ENCODE measurements at regions not wholly inside any gene's neighbourhood (a gene's known extent, or its start where the extent isn't known, plus 50 kb on each side); places are given as distances from the start of the nearest gene placed in this dataset.
"Not testable (repeated sequence)": the region's sequence is repeated elsewhere in the genome, so short reads cannot be mapped to it uniquely, and the experiment has no call there.

- H3K27me3 Mint-ChIP-seq (ENCODE audit: low read depth in 3 of 3), result peaks cover 3 to 6% (median 3%) of the 10 kb centered on the region in 3 donors
- no peaks in the 10 kb centered on the region for H3K9me3 Mint-ChIP-seq
- H3K4me1 Mint-ChIP-seq, result peaks cover 2 to 28% of the 10 kb centered on the region in 2 donors
- no peak overlapping the region for H3K4me3 Mint-ChIP-seq
- no peaks in the 10 kb centered on the region for H3K36me3 Mint-ChIP-seq
- DNase-seq, result no peak
- H3K27ac Mint-ChIP-seq, result peak overlapping the region in 2 of 6 donors; percentile 37 to 45
These were observed 227.5 kb upstream of the MYLIP start for GRCh38 chr6:15901141-15902115.

GRCh38 chr6:15898693-15899092 lies 230.2 kb upstream of the MYLIP start:
- Mint-ChIP-seq H3K4me3 (no peak overlapping the region), H3K9me3 (no peaks in the 10 kb centered on the region), H3K27ac (no peak overlapping the region), H3K27me3 (ENCODE audit: low read depth in 3 of 3) (peaks cover 3 to 6% (median 3%) of the 10 kb centered on the region in 3 donors), H3K36me3 (no peaks in the 10 kb centered on the region), H3K4me1 (peaks cover 2 to 28% of the 10 kb centered on the region in 2 donors)
- no peak for DNase-seq

- peaks cover 2 to 34% of the 10 kb centered on the region in 2 donors for H3K4me1 Mint-ChIP-seq
- no peaks in the 10 kb centered on the region for H3K36me3 Mint-ChIP-seq
- peaks cover 0 to 6% (median 0%) of the 10 kb centered on the region in 6 donors for H3K9me3 Mint-ChIP-seq
- H3K27ac Mint-ChIP-seq, result no peak overlapping the region
- DNase-seq, result no peak
- peaks cover 2 to 6% (median 6%) of the 10 kb centered on the region in 3 donors for H3K27me3 Mint-ChIP-seq (ENCODE audit: low read depth in 3 of 3)
- no peak overlapping the region for H3K4me3 Mint-ChIP-seq
These were observed 231.6 kb upstream of the MYLIP start for GRCh38 chr6:15897063-15897876.

- no peak overlapping the region for H3K27ac Mint-ChIP-seq
- peaks cover 2 to 28% of the 10 kb centered on the region in 2 donors for H3K4me1 Mint-ChIP-seq
- no peaks in the 10 kb centered on the region for H3K36me3 Mint-ChIP-seq
- peaks cover 0 to 3% (median 2%) of the 10 kb centered on the region in 3 donors for H3K27me3 Mint-ChIP-seq (ENCODE audit: low read depth in 3 of 3)
- peaks cover 0 to 6% (median 0%) of the 10 kb centered on the region in 6 donors for H3K9me3 Mint-ChIP-seq
- DNase-seq, result no peak
- H3K4me3 Mint-ChIP-seq, result no peak overlapping the region
These were observed 232.3 kb upstream of the DTNBP1 start for GRCh38 chr6:15894973-15895725.

GRCh38 chr6:15893556-15894253 lies 230.9 kb upstream of the DTNBP1 start:
- Mint-ChIP-seq H3K27me3 (ENCODE audit: low read depth in 3 of 3) (peaks cover 0 to 2% (median 1%) of the 10 kb centered on the region in 3 donors), H3K27ac (no peak overlapping the region), H3K9me3 (peaks cover 0 to 6% (median 0%) of the 10 kb centered on the region in 6 donors), H3K4me1 (peaks cover 2 to 34% of the 10 kb centered on the region in 2 donors), H3K4me3 (no peak overlapping the region), H3K36me3 (no peaks in the 10 kb centered on the region)
- DNase-seq, result no peak

- Mint-ChIP-seq H3K36me3 (no peaks in the 10 kb centered on the region), H3K27me3 (ENCODE audit: low read depth in 3 of 3) (peaks cover 0 to 2% (median 1%) of the 10 kb centered on the region in 3 donors), H3K4me1 (peaks cover 12 to 34% of the 10 kb centered on the region in 2 donors), H3K27ac (no peak overlapping the region), H3K9me3 (peaks cover 0 to 6% (median 0%) of the 10 kb centered on the region in 6 donors), H3K4me3 (peak overlapping the region in 1 of 5 donors; percentile 28)
- DNase-seq, result peak in 1 of 3 donors; percentile 11
These were observed 229.5 kb upstream of the DTNBP1 start for GRCh38 chr6:15892369-15892768.

- peaks cover 1 to 2% (median 2%) of the 10 kb centered on the region in 3 donors for H3K27me3 Mint-ChIP-seq (ENCODE audit: low read depth in 3 of 3)
- H3K36me3 Mint-ChIP-seq, result no peaks in the 10 kb centered on the region
- H3K27ac Mint-ChIP-seq, result peak overlapping the region in 1 of 6 donors; percentile 92
- peak overlapping the region in 2 of 5 donors; percentile 66 to 77 for H3K4me3 Mint-ChIP-seq
- peaks cover 0 to 6% (median 0%) of the 10 kb centered on the region in 6 donors for H3K9me3 Mint-ChIP-seq
- peaks cover 17 to 42% of the 10 kb centered on the region in 2 donors for H3K4me1 Mint-ChIP-seq
- no peak for DNase-seq
These were observed 226.3 kb upstream of the DTNBP1 start for GRCh38 chr6:15888798-15889772.

- Mint-ChIP-seq H3K27ac (peak overlapping the region in 2 of 6 donors; percentile 89 to 92), H3K27me3 (ENCODE audit: low read depth in 3 of 3) (peaks cover 1 to 2% (median 2%) of the 10 kb centered on the region in 3 donors), H3K36me3 (no peaks in the 10 kb centered on the region), H3K9me3 (no peaks in the 10 kb centered on the region), H3K4me1 (peaks cover 17 to 41% of the 10 kb centered on the region in 2 donors), H3K4me3 (peak overlapping the region in 4 of 5 donors; percentile 7 to 79 (median 68))
- no peak for DNase-seq
These were observed 224.9 kb upstream of the DTNBP1 start for GRCh38 chr6:15887491-15888461.

- H3K4me1 Mint-ChIP-seq, result peaks cover 24 to 47% of the 10 kb centered on the region in 2 donors
- no peak for DNase-seq
- no peak overlapping the region for H3K27ac Mint-ChIP-seq
- peaks cover 1 to 2% (median 2%) of the 10 kb centered on the region in 3 donors for H3K27me3 Mint-ChIP-seq (ENCODE audit: low read depth in 3 of 3)
- H3K36me3 Mint-ChIP-seq, result no peaks in the 10 kb centered on the region
- no peak overlapping the region for H3K4me3 Mint-ChIP-seq
- H3K9me3 Mint-ChIP-seq, result no peaks in the 10 kb centered on the region
These were observed 222.8 kb upstream of the DTNBP1 start for GRCh38 chr6:15885624-15886023.

- not testable (repeated sequence) for DNase-seq; H3K27ac Mint-ChIP-seq; H3K36me3 Mint-ChIP-seq; H3K4me3 Mint-ChIP-seq; H3K27me3 Mint-ChIP-seq (ENCODE audit: low read depth in 3 of 3); H3K9me3 Mint-ChIP-seq
- H3K4me1 Mint-ChIP-seq, result peaks cover 43 to 58% of the 10 kb centered on the region in 2 donors
These were observed 220.8 kb upstream of the DTNBP1 start for GRCh38 chr6:15883593-15883992.

- peaks cover 36 to 51% of the 10 kb centered on the region in 2 donors for H3K4me1 Mint-ChIP-seq
- no peaks in the 10 kb centered on the region for H3K36me3 Mint-ChIP-seq
- H3K27me3 Mint-ChIP-seq (ENCODE audit: low read depth in 3 of 3), result peaks cover 0 to 2% (median 2%) of the 10 kb centered on the region in 3 donors
- H3K9me3 Mint-ChIP-seq, result no peaks in the 10 kb centered on the region
- H3K27ac Mint-ChIP-seq, result peak overlapping the region in 1 of 6 donors; percentile 17
- no peak overlapping the region for H3K4me3 Mint-ChIP-seq
- no peak for DNase-seq
These were observed 220.1 kb upstream of the DTNBP1 start for GRCh38 chr6:15882915-15883314.
